IMR-90 (cell line): ENCODE measurements at regions not wholly inside any gene's neighbourhood (a gene's known extent, or its start where the extent isn't known, plus 50 kb on each side); places are given as distances from the start of the nearest gene placed in this dataset.

ENCODE experiments used
- BHLHE40 ChIP-seq: fragments of 150-350 bp; IDR thresholded peaks from 2 replicates; pipeline ENCODE4 v1.6.1; 2016; ENCODE audit warnings: mild to moderate bottlenecking, low read depth, low read length
- CEBPB ChIP-seq: IDR thresholded peaks from 2 replicates; pipeline ENCODE4 v1.6.1; 2012; ENCODE audit warnings: low read depth, low read length, improper control_type of control experiment
- CTCF ChIP-seq: conservative IDR thresholded peaks from 2 replicates; pipeline ENCODE4 v1.5.1; 2012; ENCODE audit warnings: mild to moderate bottlenecking, low read depth, low read length, improper control_type of control experiment
- ELK1 ChIP-seq: fragments of 150-350 bp; IDR thresholded peaks from 2 replicates; pipeline ENCODE4 v1.6.1; 2016; ENCODE audit warnings: low read depth, mild to moderate bottlenecking, low read length, moderate library complexity, borderline replicate concordance
- FOS ChIP-seq: fragments of 150-350 bp; IDR thresholded peaks from 2 replicates; pipeline ENCODE4 v1.6.1; 2016; ENCODE audit warnings: low read depth, low read length
- MAFK ChIP-seq: IDR thresholded peaks from 2 replicates; pipeline ENCODE4 v1.6.1; 2012; ENCODE audit warnings: low read depth, low read length, improper control_type of control experiment
- MAZ ChIP-seq: IDR thresholded peaks from 2 replicates; pipeline ENCODE4 v1.6.1; 2012; ENCODE audit warnings: low read depth, mild to moderate bottlenecking, low read length, improper control_type of control experiment, moderate library complexity, borderline replicate concordance
- MXI1 ChIP-seq: IDR thresholded peaks from 2 replicates; pipeline ENCODE4 v1.6.1; 2012; ENCODE audit warnings: low read depth, mild to moderate bottlenecking, low read length, moderate library complexity, borderline replicate concordance
- NFE2L2 ChIP-seq: fragments of 150-350 bp; IDR thresholded peaks from 2 replicates; pipeline ENCODE4 v1.6.1; 2016; ENCODE audit warnings: low read depth, mild to moderate bottlenecking, low read length
- POLR2A ChIP-seq: IDR thresholded peaks from 2 replicates; pipeline ENCODE4 v1.6.1; 2012; ENCODE audit warnings: mild to moderate bottlenecking, low read depth, low read length
- RCOR1 ChIP-seq: IDR thresholded peaks from 2 replicates; pipeline ENCODE4 v1.6.1; 2012; ENCODE audit warnings: mild to moderate bottlenecking, low read length, improper control_type of control experiment; ENCODE audit not compliant: insufficient replicate concordance
- RFX5 ChIP-seq: IDR thresholded peaks from 2 replicates; pipeline ENCODE4 v1.8.0; 2012; ENCODE audit warnings: low read depth, mild to moderate bottlenecking, low read length, moderate library complexity
- SMC3 ChIP-seq: fragments of 150-350 bp; IDR thresholded peaks from 2 replicates; pipeline ENCODE4 v1.6.1; 2016; ENCODE audit warnings: low read depth, mild to moderate bottlenecking, antibody characterized with exemption, low read length, moderate library complexity

- TF ChIP-seq ELK1 (no peak), CTCF (no peak), POLR2A (no peak), CEBPB (no peak), FOS (no peak), RCOR1 (no peak), MAFK (no peak), BHLHE40 (no peak), RFX5 (no peak), SMC3 (no peak), MXI1 (no peak), NFE2L2 (no peak), MAZ (no peak)
Measured at GRCh38 chr6:159414711-159415110, 245.5 kb downstream of the FNDC1 start.
